ENCODE measurements at regions not wholly inside any gene's neighbourhood (a gene's known extent, or its start where the extent isn't known, plus 50 kb on each side); places are given as distances from the start of the nearest gene placed in this dataset.
"Not testable (repeated sequence)": the region's sequence is repeated elsewhere in the genome, so short reads cannot be mapped to it uniquely, and the experiment has no call there.

DNA sequence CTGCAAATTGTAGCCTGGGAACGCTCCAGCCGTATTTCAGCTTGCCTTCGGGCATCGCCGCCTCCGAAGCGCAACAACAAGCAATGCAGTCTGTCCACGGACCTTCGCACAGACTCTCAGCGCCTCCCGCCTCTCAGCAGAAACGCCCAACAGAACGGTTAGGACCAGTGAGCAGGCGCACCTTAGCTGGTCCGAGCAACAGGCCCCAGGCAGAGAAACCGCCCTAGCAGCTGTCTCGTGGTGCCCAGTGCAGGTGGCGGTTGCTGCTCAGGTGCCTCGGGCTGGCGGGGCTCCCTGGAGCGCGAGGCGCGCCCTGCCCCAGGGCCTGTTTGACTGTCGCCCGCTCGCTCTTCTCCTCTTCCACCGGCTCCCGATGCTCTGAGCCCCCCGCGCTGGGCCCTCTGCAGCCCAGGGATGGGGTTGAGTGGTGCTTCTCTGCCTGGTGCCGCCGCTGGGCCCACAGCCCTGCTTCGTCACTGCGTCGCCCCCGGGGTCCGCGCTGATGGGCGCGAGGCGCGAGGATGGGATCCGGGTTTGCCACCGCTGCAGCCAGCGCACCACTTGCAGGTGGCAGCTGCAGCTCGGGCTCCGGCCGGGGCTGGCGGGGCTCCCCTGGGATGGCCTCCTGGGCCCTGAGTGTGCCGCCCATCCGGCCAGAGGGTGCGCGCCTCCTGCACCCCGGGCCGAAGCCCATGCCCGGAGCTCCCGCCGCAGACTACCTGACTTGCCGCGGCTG is 268.4 kb upstream of the FRG2C start:
- no peak for DNase-seq

DNA sequence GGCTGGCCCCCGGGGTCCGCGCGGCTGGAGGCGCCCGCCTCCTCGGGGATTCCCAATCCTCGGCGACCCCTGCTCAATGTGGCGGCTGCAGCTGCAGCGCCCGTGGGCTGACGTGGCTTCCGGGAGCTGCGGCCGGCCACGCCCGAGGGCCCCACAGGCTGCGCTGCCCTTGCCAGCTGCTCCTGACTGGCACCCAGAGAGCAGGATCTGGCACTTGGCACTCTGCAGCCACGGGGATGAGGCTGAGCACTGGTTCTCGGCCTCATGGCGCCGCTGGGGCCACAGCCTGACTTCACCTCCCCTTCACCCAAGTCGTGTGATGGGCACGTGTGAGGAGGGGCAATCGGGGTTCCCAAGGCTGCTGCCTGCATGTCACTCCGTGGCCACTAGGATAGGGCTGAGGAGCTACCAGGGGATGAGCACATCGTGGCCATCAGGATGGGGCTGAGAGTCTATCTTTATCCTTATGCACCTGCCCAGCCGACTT is 267.8 kb upstream of the FRG2C start:
- DNase-seq, result no peak

DNA sequence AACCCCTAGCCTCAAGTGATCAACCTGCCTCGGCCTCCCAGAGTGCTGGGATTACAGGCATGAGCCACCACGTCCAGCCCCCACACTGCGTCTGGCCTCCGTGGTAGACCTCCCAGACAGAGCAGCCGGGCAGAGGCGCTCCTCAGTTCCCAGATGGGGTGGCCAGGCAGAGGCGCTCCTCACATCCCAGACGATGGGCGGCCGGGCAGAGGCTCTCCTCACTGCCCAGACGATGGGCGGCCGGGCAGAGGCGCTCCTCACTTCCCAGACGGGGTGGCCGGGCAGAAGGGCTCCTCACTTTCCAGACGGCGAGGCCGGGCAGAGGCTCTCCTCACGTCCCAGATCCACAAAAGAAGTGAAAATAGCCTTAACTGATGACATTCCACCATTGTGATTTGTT is 266.6 kb upstream of the FRG2C start:
- DNase-seq, result not testable (repeated sequence)

DNA sequence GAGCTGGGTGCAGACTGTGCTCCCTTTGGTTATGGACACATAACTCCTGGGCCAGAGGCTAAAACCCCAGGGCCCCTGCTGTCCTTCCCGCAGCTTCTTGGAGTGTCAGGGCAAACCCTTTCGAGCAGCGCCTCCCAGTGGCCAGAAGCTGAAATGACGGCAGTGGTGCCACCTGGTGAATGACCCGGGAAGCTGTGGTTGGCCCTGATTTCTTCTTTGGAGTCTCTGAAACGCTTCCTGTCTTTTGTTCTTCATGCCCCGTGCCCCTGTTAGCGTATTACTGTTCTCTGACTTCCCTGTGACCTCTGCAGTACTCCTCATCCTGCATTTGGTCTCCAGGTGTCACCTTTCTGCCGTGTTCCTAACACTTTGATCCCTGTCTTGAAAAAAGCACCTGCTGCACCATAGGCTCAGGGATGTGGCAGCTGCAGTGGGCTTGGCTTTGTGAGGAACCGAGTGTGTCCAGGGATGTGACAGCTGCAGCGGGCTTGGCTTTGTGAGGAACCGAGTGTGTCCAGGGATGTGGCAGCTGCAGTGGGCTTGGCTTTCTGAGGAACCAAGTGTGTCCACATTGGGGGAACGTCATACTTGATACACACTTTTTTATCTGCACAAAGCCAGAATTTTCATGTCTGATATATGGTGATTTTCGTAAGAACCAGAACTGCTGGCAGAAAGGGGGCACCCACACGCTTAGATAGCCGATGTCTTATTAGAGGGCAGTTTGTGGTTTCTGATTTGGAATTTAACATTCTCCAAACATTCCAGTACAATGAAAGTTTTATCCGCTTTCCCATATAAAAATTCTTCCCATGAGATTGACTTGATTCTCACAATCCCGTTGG is 241.8 kb upstream of the FRG2C start:
- not testable (repeated sequence) for DNase-seq

DNA sequence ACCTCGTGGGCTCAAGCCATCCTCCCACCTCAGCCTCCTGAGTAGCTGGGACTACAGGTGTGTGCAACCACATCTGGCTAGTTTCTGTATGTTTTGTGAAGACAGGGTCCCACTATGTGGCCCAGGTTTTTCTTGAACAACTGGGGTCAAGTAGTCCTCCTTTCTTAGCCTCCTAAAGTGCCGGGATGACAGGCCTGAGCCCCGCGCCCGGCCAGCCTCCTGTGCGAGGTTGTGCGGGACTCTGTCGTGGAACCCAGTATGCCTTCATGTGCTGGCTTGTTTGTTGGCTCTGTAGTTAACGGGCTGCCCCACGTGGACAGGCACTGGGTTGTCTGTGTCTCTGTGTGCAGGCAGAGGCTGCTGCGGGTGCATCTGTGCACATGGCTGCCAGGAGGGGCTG is 238.7 kb upstream of the FRG2C start:
- DNase-seq, result not testable (repeated sequence)

DNA sequence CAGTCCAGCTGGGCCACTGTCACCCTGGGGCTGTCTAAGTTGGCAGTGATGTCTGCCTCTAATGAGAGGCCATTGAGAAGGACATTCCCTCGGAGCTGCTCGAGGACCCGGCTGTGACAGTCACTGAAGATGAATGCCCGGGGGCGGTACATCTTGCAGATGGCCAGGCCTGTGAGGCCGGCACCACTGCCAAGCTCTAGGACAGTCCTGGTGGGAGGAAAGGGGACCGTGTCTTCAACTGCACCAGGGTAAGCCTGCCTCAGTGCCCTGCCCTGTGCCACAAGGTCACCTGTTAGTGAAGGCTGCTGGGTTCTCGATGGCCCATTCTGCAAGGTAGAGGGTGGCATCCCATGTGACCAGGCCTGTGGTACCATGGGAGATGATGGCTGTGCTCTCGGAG is 236.6 kb upstream of the FRG2C start:
- not testable (repeated sequence) for DNase-seq

DNA sequence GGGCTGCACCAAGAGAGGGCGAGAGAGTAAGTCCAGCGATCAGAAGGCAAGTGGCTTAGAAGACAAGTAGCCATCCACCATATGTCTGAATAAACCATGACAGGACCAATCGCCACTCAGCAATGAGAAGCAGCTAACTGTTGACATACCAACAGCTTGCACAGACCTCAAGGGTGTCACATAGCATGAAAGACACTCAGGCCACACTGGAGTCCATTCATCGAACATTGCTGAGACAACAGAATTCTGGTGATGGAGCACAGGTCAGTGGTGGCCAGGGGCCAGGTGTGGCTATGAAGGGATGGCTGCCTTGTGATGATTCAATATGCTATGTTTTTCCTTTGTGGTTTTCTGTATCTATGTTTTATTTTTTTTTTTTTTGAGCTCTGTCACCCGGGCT is 236.2 kb upstream of the FRG2C start:
- not testable (repeated sequence) for DNase-seq

DNA sequence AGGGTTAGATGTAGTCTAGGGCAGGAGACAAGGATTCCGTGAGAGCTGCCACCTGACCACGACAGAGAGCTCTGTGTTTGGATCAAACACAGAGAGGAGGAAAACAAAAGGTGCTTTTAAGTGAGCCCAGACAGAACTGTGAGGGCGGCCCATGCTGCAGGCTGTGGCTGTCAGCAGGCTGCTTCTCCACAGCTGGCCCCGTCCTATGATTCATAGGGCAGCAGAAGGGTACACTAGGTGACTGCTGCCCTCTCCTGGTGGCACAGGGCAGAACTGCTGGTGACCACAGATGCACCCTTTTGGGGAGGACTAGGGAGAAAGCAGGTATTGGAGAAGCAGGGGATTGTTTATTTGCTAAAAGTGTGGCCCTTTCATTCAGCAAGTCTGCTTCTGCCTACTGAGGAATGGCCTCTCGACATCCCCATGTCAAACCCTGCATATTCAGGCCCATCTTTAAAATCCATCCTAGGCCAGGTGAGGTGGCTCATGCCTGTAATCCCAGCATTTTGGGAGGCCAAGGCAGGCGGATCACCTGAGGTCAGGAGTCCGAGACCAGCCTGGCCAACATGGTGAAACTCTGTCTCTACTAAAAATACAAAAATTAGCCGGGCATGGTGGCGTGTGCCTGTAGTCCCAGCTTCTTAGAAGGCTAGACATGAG is 234.4 kb upstream of the FRG2C start:
- DNase-seq, result not testable (repeated sequence)

DNA sequence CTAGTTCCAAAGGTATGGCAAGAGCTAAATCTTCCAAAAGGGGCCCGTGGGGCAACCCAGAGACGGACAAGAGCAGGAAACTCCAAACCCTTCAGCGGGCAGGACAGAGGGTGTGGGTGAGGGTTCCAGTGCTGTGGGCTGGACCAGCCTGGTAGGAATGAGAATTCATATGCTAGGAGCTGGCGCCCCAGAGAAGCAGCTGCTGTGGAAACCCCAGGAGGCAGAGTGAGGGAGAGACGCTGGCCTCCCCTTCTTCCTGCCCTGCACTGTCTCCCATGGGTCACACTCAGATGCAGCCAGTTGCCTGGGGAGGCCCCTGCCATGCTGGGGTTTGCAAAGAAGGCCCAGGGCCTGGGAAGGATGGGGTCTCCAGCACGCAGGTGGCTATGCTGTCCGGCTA is 233.7 kb upstream of the FRG2C start:
- not testable (repeated sequence) for DNase-seq

DNA sequence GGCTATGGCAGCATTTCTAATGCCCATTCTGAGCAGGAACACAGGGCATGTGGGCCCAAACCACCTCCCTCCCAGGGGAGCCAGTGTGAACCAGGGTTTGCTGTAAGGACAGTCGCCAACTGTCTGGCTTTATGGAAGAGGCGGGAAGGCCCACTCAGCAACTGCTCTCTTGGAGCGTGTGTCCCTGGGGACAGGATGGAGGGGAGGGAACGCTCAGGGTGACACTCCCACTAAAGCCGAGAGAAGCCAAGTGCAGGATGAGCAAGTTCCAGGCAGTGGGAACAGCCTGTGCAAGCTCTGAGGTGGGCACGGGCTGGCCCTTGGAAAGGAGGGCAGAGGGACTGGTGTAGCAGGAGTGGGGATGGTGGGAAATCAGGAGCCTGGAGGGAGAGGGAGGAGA is 233.0 kb upstream of the FRG2C start:
- DNase-seq, result not testable (repeated sequence)

DNA sequence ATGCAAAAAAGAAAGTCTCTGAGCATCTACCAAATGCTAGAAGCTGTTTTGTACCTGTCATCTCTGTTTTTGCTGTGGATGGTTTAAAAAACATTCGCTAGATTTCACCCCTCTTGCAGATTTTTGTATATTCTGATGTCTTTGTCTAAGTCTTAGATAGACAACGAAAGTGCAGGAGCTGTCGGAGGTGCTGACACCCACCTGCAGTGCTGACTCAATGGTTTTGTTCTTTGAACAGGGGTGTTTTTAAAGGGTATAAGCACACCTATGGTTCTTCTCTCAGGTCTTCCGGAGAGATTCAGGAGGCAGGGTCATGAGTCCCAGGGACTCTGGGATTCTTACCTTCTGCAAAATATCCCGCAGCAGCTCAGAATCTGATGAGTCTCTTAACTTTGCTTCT is 231.7 kb upstream of the FRG2C start:
- DNase-seq, result not testable (repeated sequence)

DNA sequence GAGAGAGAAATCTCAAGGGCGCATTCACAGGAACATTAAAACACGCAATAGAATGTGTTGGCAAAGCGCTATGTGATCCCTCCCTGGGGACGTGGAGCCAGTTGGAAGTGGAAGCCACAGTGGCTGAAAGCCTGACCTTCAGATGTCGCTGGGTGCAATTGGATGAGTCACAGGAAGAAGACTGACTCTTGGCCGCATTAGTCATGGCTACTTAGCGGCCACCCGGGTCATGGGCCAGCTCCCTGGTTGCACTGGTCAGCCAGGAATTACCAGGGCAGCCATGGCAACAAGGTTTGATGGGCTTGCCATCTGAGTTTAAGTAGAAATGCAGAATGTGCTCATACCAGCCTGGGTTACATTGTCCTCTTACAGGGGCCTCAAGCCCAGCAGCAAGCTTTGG is 231.2 kb upstream of the FRG2C start:
- not testable (repeated sequence) for DNase-seq

DNA sequence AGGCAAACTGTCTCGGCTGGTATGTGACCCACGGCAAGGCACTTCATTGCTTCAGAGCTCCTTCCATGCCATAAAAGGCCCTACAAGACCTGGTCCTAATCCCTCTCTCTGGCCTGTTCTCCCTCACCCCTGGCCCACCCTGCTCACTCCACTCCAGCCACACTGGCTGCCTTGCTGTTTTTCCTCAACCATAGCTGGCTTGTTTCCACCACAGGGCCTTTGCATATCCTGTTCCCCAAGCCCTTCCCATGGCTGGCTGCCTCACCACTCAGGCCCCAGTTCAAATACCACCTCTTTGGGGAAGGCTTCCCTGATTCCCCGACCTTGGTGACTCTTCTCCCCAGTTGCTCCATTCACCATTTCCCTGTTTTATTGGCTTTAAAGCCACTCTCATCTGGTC is 230.8 kb upstream of the FRG2C start:
- DNase-seq, result not testable (repeated sequence)

DNA sequence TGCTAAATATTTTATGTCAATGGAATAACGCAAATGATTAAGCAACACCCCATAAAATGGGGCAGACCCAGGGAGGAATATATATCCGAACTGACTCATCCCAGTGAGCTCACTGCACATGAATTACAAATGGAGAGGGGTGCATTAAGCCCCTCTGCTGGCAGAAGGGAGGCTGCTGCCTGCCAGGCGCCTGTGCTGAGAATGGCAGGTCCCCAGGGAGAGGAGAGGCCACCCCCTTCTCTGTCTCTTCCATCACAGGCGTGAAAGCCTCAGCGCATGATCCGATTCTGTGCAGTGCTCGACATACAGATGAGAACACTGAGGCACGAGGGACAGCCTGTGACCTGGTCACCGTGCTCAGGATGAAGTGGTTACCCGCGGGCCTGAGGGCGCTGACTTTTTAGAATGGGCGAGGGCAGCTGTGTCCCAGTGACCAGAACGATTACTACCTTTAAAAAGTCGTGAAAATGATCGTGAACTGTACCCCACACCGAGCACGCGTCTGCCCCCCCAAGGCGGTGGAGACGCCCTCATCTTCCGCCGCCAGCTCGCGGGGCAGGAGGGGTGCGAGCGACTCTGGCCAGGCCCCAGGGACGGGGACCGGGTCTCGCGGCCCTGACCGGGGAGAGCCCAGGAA is 229.7 kb upstream of the FRG2C start:
- DNase-seq, result peak; percentile 4

DNA sequence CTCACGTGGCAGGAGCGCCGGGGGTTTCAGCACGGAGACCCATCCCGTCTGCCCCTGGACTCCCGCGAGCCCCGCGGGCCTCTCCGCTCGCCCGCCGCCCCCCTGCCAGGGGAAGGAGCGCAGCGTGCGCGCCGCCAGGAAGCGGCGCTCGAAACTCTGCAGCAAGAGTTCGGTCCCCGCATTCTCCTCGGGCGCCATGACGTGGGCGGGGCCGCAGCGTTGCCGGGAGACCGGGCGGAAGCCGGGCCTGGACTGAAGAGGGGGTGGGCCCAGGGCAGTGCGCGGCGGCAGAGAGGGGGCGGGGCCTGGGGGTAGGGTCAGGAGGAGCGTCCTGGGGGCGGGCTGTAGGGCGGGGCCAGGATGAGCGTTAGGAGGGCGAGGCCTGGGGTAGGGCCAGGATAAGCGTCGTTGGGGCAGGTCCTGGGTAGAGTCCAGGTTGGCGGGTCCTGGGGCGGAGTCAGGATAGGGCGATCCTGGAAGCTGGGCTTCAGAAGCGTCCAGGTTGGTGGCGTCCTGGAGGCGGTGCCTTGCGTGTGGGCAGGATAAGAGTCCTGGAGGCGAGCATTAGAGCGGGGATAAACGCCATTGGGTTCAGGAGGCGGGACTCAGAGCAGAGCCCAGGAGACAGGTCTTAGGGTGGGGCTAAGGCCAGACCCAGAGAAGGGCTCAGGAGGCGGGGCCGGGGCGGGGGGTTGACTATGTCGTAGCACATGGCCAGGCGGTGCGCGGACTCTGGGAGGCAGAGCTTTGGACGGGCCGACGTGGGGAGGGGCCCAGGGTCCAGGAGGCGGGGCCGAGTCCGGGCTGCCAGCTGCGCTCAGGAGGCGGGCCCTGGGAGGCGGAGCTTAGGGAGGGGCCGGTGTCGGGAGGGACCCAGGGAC is 229.0 kb upstream of the FRG2C start:
- DNase-seq, result peak; percentile 84

DNA sequence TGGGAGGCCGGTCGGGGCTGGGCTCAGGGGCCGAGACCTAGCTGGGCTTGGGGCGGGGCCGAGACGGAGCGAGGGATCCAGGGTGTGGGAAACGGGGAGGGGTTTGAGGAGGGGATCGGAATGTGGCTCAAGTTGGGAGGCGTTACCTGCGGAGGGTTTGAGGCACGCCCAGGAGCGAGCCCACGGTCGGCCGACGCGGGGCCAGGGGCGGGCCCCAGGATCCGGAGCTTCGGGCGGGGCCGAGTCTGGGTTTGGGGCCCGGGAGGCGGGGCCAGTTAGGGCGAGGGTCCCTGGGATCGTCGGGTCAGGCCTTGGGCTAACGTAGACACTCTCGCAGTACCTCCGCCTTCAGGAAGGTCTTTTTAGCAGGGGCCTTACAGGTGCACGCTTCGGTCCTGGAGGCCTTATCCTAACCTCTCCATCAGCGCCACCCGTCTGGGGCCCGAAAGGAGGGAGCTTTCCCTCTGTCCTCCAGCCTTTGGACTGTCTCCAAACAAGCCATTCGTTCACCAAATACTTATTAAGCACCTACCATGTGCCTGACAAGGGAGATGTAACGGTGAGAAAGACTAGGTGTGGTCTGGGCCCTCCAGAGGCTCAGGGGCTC is 228.2 kb upstream of the FRG2C start:
- DNase-seq, result peak; percentile 47

DNA sequence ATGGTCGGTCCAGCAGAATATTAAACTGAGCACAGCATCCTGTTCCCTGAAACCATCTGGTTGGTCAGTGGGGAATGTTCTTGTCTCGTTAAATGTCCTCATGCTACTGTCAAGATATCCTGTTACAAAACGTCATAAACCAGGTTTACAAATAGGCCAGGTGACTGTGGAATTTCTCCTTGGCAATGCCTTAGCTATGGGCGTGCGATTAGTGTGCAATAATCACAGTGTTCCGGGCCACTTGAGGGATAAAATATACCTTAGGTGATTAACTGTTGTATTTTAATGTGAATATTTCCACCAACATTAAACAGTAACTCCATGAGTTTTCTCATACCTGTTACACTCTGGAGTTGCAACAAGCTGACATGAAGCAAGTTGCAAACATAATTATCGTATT is 223.1 kb upstream of the FRG2C start:
- DNase-seq, result not testable (repeated sequence)

DNA sequence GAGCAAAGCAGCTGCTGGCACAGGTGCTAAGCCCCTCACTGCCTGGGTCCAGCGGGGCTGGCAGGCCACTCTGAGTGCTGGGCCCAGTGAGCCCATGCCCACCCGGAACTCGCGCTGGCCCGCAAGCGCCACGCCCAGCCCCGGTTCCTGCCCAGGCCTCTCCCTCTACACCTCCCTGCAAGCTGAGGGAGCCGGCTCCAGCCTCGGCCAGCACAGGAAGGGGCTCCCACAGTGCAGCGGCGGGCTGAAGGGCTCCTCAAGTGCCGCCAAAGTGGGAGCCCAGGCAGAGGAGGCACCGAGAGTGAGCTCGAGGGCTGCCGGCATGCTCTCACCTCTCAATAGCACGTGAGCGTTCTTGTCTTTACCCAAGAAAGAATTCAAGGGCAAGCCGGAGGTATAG is 219.5 kb upstream of the FRG2C start:
- DNase-seq, result not testable (repeated sequence)

DNA sequence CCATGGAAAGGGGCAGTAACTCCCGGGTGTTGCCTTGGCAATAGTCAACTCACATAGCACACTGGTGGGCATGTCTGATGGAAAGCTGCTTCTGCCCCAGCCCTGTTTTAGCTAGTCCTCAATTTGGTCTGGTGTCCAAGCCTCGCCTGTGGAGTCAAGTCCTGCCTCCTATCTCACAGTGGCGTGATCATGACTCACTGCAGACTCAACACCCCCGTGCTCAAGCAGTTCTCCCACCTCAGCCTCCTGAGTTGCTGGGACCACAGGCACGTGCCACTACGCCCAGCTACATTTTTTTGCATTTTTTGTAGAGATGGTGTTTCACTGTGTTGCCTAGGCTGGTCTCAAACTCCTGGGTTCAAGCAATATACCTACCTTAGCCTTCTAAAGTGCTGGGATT is 218.9 kb upstream of the FRG2C start:
- DNase-seq, result not testable (repeated sequence)

DNA sequence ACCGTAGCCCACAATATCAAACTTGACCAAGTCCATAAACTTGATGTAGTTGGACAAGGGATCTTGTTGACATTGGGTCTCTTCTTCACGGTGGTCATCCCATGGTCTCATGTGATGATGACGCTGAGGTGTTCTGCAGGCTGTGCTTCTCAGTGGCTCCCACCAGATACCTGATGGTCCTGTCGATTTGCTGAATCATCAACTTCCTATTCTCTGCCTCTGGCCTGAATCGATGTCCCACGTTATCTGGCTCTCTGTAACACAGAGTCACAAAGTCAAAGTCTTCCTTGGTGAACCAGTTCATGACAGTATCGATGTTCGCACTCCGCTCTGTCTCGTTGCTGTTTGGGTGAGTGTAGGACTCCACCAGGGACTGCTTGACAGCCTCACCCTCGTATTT is 217.2 kb upstream of the FRG2C start:
- DNase-seq, result not testable (repeated sequence)

DNA sequence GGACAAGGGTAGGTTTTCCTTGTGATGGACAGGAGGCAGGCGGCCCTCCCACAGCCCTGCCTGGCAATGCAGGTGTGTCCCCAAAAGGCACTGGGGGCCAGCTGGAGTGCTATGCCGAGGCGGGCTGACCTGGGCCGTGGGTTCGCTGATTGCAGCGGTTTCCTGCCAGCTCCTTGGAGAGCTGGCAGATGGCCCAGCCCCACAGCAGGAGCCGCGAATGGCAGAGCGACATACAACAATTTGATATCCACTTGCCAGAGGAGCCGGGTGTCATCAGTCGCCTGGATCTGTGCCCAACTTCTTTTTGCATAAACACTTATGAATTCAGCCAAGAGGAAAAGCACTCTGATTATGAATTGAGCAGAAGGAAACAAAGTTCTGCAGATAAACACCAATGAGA is 210.8 kb upstream of the FRG2C start:
- DNase-seq, result peak; percentile 81
